NCI-H187 treated with DMSO at 0.1 percent for 48 hours (cell line): ENCODE measurements at regions not wholly inside any gene's neighbourhood (a gene's known extent, or its start where the extent isn't known, plus 50 kb on each side); places are given as distances from the start of the nearest gene placed in this dataset.

Experiments used
- DNase-seq: peaks from one replicate; lab custom pipeline; 2025; lab: John Stamatoyannopoulos, UW

- no peak for DNase-seq
Observed at GRCh38 chr7:128167791-128168666, 73.0 kb upstream of the LEP start.

- DNase-seq: no peak
Observed at GRCh38 chr7:128168667-128169210, 72.3 kb upstream of the LEP start.

GRCh38 chr7:128170461-128170860 lies 70.6 kb upstream of the LEP start:
- no peak for DNase-seq

- DNase-seq: no peak
Observed at GRCh38 chr7:128171342-128171918, 69.6 kb upstream of the LEP start.

- DNase-seq: no peak
Observed at GRCh38 chr7:128172151-128172550, 68.9 kb upstream of the LEP start.

GRCh38 chr7:128172963-128173362 lies 68.1 kb upstream of the LEP start:
- no peak for DNase-seq

GRCh38 chr7:128174386-128174785 lies 66.7 kb upstream of the LEP start:
- no peak for DNase-seq

GRCh38 chr7:128176696-128177095 lies 64.4 kb upstream of the LEP start:
- DNase-seq: no peak

- DNase-seq: no peak
Observed at GRCh38 chr7:128177768-128178550, 63.1 kb upstream of the LEP start.

- no peak for DNase-seq
Observed at GRCh38 chr7:128178611-128179010, 62.5 kb upstream of the LEP start.

GRCh38 chr7:128188396-128189230 lies 52.5 kb upstream of the LEP start:
- no peak for DNase-seq

GRCh38 chr7:128189231-128189930 lies 51.7 kb upstream of the LEP start:
- no peak for DNase-seq

GRCh38 chr7:128190051-128190647 lies 50.9 kb upstream of the LEP start:
- no peak for DNase-seq

GRCh38 chr7:128191136-128191844 lies 49.8 kb upstream of the LEP start:
- DNase-seq: no peak
